GM12878 (cell line): ENCODE measurements at regions not wholly inside any gene's neighbourhood (a gene's known extent, or its start where the extent isn't known, plus 50 kb on each side); places are given as distances from the start of the nearest gene placed in this dataset.
"Not testable (repeated sequence)": the region's sequence is repeated elsewhere in the genome, so short reads cannot be mapped to it uniquely, and the experiment has no call there.

ENCODE experiments used
- ATAC-seq: fragments of 200-7000 bp; cut with Tn5 transposase; 3 replicates; pipeline ENCODE4 v1.9.1; 2020; ENCODE audit warnings: mild to moderate bottlenecking, moderate library complexity
- BruUV-seq: library from RNA; stranded (reverse); fragments of 400-500 nt; replicated peaks from 2 replicates; lab custom pipeline; 2021; lab: Mats Ljungman, UMichigan
- CTCF ChIA-PET: fragments of 300-600 bp; sonication (Branson Sonifier 250); formaldehyde crosslinking; extraction: SDS; loops from one replicate; lab custom pipeline; 2021; ENCODE audit warnings: inconsistent platforms; lab: Yijun Ruan, JAX
- POLR2A ChIA-PET: fragments of 350-600 bp; formaldehyde crosslinking; extraction: SDS; loops from one replicate; lab custom pipeline; 2021; ENCODE audit warnings: inconsistent platforms; lab: Charles Lee
- RAD21 ChIA-PET: fragments of 300-600 bp; sonication (Branson Sonifier 250); formaldehyde crosslinking; loops from one replicate; lab custom pipeline; 2023; ENCODE audit warnings: antibody characterized with exemption; ENCODE audit not compliant: unreplicated experiment; lab: Charles Lee
- SMC1A ChIA-PET: fragments of 300-600 bp; sonication (Branson Sonifier 250); formaldehyde crosslinking; loops from one replicate; lab custom pipeline; 2023; ENCODE audit not compliant: unreplicated experiment, uncharacterized antibody; lab: Charles Lee
- DNase-seq: peaks from one replicate; pipeline ENCODE4 v3.0.0-alpha.2; 2011; ENCODE audit warnings: low read depth, low spot score
- FAIRE-seq: peaks from 3 replicates; lab custom pipeline; 2011; peaks lifted over from hg19 to GRCh38; lab: Jason Lieb, UNC
- H2AFZ ChIP-seq: 2 replicates; pipeline ENCODE4 v1.6.0; 2011; ENCODE audit warnings: low read depth, low read length, control low read depth; ENCODE audit not compliant: control insufficient read depth
- H3K27ac ChIP-seq: 2 replicates; pipeline ENCODE4 v1.5.1; 2011; ENCODE audit warnings: control low read depth; ENCODE audit not compliant: control insufficient read depth, insufficient read depth
- H3K27me3 ChIP-seq, 2 experiments: replicated peaks in 1 of 2; 2 replicates each; pipeline versions ENCODE4 v1.6.0 to v1.6.1; 2011; ENCODE audit warnings: low read length in 1 of 2; ENCODE audit not compliant: control insufficient read depth in 2 of 2, insufficient read depth in 2 of 2
- H3K36me3 ChIP-seq, 2 experiments: 2 replicates each; pipeline ENCODE4 v1.5.1; 2011; ENCODE audit warnings: low read length in 1 of 2; ENCODE audit not compliant: control insufficient read depth in 2 of 2, insufficient read depth in 2 of 2
- H3K4me1 ChIP-seq: 2 replicates; pipeline ENCODE4 v1.6.1; 2011; ENCODE audit warnings: mild to moderate bottlenecking, low read length, moderate library complexity, mixed read lengths; ENCODE audit not compliant: control insufficient read depth, insufficient read depth
- H3K4me2 ChIP-seq: 2 replicates; pipeline ENCODE4 v1.6.0; 2011; ENCODE audit warnings: control low read depth; ENCODE audit not compliant: control insufficient read depth, insufficient read depth
- H3K4me3 ChIP-seq: fragments of 200-600 bp; sonication (generic); 2 replicates; pipeline ENCODE4 v1.5.1; 2016
- H3K79me2 ChIP-seq: 2 replicates; pipeline ENCODE4 v1.6.0; 2011; ENCODE audit warnings: low read length; ENCODE audit not compliant: control insufficient read depth, insufficient read depth
- H3K9ac ChIP-seq: 2 replicates; pipeline ENCODE4 v1.8.0; 2011; ENCODE audit warnings: low read length, control low read depth, mixed read lengths; ENCODE audit not compliant: control insufficient read depth, insufficient read depth
- H3K9me3 ChIP-seq: replicated peaks from 3 replicates; pipeline ENCODE4 v1.5.1; 2011; ENCODE audit warnings: mild to moderate bottlenecking, low read length; ENCODE audit not compliant: control insufficient read depth, insufficient read depth
- H4K20me1 ChIP-seq: 2 replicates; pipeline ENCODE4 v1.6.0; 2011; ENCODE audit not compliant: control insufficient read depth, insufficient read depth
- MYC ChIP-seq: IDR thresholded peaks from 2 replicates; pipeline ENCODE4 v1.6.1; 2011; ENCODE audit warnings: mild to moderate bottlenecking, low read length, moderate library complexity, inconsistent platforms; ENCODE audit not compliant: insufficient read depth, insufficient replicate concordance, insufficient read length, severe bottlenecking
- TCF12 ChIP-seq: IDR thresholded peaks from 2 replicates; pipeline ENCODE4 v1.6.1; 2011; ENCODE audit warnings: low read depth, mild to moderate bottlenecking, low read length
- TCF3 ChIP-seq: IDR thresholded peaks from 2 replicates; pipeline ENCODE4 v1.6.1; 2012; ENCODE audit warnings: low read depth, mild to moderate bottlenecking, low read length, borderline replicate concordance; ENCODE audit not compliant: insufficient read depth
- YBX1 ChIP-seq: fragments of 450-650 bp; IDR thresholded peaks from 2 replicates; pipeline ENCODE4 v1.6.1; 2016; ENCODE audit warnings: antibody characterized with exemption
- YY1 ChIP-seq: IDR thresholded peaks from 2 replicates; pipeline ENCODE4 v1.6.1; 2011; ENCODE audit warnings: low read depth, mild to moderate bottlenecking, low read length
- ZZZ3 ChIP-seq: IDR thresholded peaks from 2 replicates; pipeline ENCODE4 v1.6.1; 2011; ENCODE audit warnings: low read depth; ENCODE audit not compliant: control insufficient read depth, insufficient read length
- WGBS: methylation state at CpG from one replicate; pipeline ENCODE4 v1.1.6; 2016; ENCODE audit warnings: low lambda C conversion rate; ENCODE audit not compliant: insufficient replicate concordance, insufficient coverage; ENCODE audit errors: missing lambda C conversion rate; 5-methylcytosine and 5-hydroxymethylcytosine counted together
- in situ Hi-C: fragments of 300-500 bp; cut with MboI; formaldehyde crosslinking; loops from 9 replicates; pipeline ENCODE4 v1.14.3; 2018; ENCODE audit warnings: mixed read lengths
- intact Hi-C: fragments of 100-400 bp; cut with micrococcal nuclease; formaldehyde crosslinking; loops from one replicate; pipeline ENCODE4 v1.14.2; 2022; ENCODE audit not compliant: unreplicated experiment
- TF ChIP-seq, protein P1 (sequence below): fragments of 450-650 bp; conservative IDR thresholded peaks from 2 replicates; pipeline ENCODE4 v1.6.1; 2017; ENCODE audit warnings: mild to moderate bottlenecking, moderate library complexity

DNA sequence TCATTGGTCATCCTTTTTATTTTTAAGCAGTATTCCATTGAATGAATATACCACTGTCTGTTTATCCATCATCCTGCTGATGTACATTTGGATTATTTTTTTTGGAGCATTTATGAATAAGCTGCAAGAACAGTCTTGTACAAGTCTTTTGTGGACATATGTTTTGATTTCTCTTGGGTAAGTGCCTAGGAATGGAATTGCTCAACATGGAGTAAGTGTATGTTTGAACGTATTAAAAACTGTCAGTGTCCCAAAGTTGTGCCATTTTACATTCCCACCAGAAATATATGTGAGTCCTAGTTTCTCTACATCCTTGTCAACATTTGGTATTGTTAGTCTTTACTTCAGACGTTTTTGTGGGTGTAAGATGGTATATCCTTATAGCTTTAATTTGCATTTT is 287.0 kb upstream of the POF1B start:
- in situ Hi-C loops = no loop called here
- no peak for TF ChIP-seq TCF12
- no peak for TF ChIP-seq MYC
- no peak for TF ChIP-seq YY1
- no peak for TF ChIP-seq TCF3
- no peak for TF ChIP-seq ZZZ3
- no peak for TF ChIP-seq YBX1
- TF ChIP-seq, protein P1, sequence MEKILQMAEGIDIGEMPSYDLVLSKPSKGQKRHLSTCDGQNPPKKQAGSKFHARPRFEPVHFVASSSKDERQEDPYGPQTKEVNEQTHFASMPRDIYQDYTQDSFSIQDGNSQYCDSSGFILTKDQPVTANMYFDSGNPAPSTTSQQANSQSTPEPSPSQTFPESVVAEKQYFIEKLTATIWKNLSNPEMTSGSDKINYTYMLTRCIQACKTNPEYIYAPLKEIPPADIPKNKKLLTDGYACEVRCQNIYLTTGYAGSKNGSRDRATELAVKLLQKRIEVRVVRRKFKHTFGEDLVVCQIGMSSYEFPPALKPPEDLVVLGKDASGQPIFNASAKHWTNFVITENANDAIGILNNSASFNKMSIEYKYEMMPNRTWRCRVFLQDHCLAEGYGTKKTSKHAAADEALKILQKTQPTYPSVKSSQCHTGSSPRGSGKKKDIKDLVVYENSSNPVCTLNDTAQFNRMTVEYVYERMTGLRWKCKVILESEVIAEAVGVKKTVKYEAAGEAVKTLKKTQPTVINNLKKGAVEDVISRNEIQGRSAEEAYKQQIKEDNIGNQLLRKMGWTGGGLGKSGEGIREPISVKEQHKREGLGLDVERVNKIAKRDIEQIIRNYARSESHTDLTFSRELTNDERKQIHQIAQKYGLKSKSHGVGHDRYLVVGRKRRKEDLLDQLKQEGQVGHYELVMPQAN = no peak
- intact Hi-C loops = no loop called here
- 15% methylated on average over 2 of the region's 2 CpGs for WGBS
- H4K20me1 ChIP-seq = no peaks in the 10 kb centered on the region
- H3K4me3 ChIP-seq = no peak overlapping the region
- FAIRE-seq (no peak), ATAC-seq (no peak), DNase-seq (no peak)
- ChIA-PET CTCF (no interaction called here), POLR2A (no interaction called here), RAD21 (no interaction called here), SMC1A (no interaction called here)
- H3K36me3 ChIP-seq = no peaks in the 10 kb centered on the region
- no peak overlapping the region for H3K4me2 ChIP-seq
- BruUV-seq = no TSS peak
- no peaks in the 10 kb centered on the region for H3K79me2 ChIP-seq
- no peaks in the 10 kb centered on the region for H3K4me1 ChIP-seq
- no peak overlapping the region for H2AFZ ChIP-seq
- H3K27ac ChIP-seq = no peak overlapping the region
- no peaks in the 10 kb centered on the region for H3K9me3 ChIP-seq
- no peak overlapping the region for H3K9ac ChIP-seq
- no peaks in the 10 kb centered on the region for H3K27me3 ChIP-seq

DNA sequence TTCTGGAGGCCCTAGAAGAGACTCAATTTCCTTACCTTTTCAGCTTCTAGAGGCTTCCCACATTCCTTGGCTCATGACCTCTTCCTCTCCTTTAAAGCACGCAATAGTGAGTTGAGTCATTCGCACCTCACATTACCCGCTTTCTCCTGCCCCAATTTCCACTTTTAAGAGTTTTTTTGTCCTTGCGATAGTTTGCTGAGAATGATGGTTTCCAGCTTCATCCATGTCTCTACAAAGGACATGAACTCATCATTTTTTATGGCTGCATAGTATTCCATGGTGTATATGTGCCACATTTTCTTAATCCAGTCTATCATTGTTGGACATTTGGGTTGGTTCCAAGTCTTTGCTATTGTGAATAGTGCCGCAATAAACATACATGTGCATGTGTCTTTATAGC is 284.5 kb upstream of the POF1B start:
- H3K79me2 ChIP-seq, H3K4me1 ChIP-seq, intact Hi-C loops, RAD21 ChIA-PET, ATAC-seq, H4K20me1 ChIP-seq, H3K9me3 ChIP-seq, DNase-seq, H3K27me3 ChIP-seq, BruUV-seq, H3K36me3 ChIP-seq, SMC1A ChIA-PET, H3K9ac ChIP-seq, in situ Hi-C loops, H3K4me3 ChIP-seq, FAIRE-seq, H3K4me2 ChIP-seq, H3K27ac ChIP-seq, H2AFZ ChIP-seq, POLR2A ChIA-PET, CTCF ChIA-PET: not testable (repeated sequence)
- WGBS = 37% methylated on average over 4 of the region's 5 CpGs
